ENCODE measurements at regions not wholly inside any gene's neighbourhood (a gene's known extent, or its start where the extent isn't known, plus 50 kb on each side); places are given as distances from the start of the nearest gene placed in this dataset.

DNA sequence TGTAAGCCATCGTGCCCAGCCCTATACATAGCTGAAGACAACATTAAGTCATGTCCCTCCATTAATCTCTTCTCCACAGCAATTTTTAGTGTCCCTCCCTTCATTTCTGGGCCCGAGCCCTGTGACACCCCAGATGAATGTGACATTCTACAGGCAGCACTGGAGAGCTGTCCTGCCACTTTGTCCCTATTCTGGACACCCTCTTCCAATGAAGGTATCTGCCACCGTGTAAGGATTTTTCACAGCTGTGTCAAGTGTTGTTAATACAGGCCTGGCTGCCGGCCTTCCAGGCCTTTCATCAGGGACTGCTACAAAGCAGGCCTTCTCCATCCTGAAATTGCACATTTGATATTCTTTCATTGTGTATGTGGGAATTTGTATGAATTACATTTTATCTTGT lies 62.0 kb upstream of the SLC28A3 start:
- TF ChIP-seq CTCF (IDR thresholded peaks at IDR 0.05; ENCODE audit: poor library complexity) (no peak), EZH2 (IDR thresholded peaks at IDR 0.05; ENCODE audit: borderline replicate concordance) (no peak)
